HG03103 (cell line): ENCODE measurements at regions not wholly inside any gene's neighbourhood (a gene's known extent, or its start where the extent isn't known, plus 50 kb on each side); places are given as distances from the start of the nearest gene placed in this dataset.
A peak's percentile ranks its signal among the peaks of the same experiment; 100 is the strongest.

Source experiments
- ATAC-seq: cut with Tn5 transposase; IDR thresholded peaks from one replicate; pipeline ENCODE4 v1.9.1; 2021; ENCODE audit warnings: low read depth; ENCODE audit not compliant: unreplicated experiment

DNA sequence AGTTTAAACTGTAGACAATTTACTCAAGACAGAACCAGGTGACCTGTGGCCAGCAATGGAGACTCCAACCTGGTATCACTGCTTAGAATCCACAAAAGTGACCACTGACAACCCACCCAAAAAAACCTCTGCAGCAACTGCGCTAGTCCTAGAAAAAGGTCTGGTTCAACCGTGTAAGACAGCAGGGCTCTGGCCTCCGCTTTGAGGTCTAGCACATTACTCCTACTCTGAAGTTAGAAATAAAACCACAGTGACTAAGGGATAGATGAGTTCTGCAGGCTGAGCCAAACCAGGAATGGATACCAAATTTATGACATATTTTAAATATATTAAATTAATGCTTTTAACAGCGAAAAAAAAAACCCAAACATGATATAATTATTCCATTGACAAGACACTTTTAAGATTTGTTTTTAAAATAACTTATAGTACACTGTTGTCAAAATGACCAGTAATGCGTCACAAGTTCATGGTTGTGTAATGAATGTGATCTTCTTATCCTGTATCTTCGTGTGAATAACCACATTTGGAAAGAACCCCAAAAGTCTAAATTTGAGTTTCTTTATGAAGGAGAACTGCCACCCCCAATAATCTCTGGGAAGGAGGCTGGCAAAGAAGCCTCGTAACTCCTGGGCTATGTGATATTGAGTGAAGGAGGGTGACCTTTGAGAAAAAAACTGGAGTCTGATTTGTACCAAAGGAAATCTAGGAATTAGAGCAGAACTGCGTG, 101.9 kb upstream of the SLC44A1 start:
- ATAC-seq: no peak

GRCh38 chr9:105143136-105143430, 101.4 kb upstream of the SLC44A1 start:
- no peak for ATAC-seq

DNA sequence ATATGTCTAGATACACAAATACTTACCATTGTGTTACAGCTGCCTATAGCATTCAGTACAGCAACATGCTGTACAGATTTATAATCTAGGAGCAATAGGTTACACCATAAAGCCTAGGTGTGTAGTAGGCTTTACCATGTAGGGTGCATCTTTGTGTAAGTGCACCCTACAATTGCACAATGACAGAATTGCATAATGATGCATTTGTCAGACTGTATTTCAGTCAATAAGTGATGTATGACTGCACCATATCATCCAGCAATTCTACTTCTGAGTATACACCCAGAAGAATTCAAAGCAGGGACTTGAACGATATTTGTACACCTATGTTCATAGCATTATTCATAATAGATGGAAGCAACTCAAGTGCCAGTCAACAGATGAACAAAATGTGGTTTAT, 100.4 kb upstream of the SLC44A1 start:
- no peak for ATAC-seq

DNA sequence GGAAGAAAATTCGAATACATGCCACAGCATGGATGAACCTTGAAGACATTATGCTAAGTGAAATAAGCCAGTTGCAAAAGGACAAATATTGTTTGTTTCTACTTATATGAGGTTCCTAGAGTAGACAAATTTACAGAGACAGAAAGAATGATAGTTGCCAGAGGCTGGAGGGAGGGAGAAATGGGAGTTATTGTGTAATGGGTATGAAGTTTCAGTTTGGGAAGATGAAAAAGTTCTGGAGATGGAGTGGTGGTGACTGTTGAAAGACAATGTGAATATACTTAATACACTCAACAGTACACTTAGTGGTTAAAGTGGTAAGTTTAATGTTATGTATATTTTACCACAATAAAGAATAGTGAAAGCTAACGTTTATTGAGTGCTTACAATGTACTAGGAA, 99.6 kb upstream of the SLC44A1 start:
- no peak for ATAC-seq

DNA sequence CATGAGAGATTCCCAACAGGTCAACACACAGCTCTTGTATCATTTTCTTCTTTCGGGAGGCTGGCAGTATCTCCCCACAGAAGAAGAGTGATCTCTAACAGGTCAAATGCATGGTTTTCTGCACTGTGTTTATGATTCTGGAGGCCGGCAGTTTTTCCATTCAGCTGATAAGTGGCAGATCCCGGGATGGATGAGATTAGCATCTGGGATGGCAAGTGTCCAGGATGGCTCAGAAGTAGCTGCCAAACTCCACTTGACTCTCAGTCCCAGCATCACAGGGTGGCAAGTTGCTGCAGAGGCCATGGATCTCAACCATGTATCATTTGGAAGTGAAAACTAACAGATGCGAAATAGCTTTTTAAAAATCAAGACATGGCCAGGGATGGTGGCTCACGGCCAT, 97.8 kb upstream of the SLC44A1 start:
- ATAC-seq: no peak

DNA sequence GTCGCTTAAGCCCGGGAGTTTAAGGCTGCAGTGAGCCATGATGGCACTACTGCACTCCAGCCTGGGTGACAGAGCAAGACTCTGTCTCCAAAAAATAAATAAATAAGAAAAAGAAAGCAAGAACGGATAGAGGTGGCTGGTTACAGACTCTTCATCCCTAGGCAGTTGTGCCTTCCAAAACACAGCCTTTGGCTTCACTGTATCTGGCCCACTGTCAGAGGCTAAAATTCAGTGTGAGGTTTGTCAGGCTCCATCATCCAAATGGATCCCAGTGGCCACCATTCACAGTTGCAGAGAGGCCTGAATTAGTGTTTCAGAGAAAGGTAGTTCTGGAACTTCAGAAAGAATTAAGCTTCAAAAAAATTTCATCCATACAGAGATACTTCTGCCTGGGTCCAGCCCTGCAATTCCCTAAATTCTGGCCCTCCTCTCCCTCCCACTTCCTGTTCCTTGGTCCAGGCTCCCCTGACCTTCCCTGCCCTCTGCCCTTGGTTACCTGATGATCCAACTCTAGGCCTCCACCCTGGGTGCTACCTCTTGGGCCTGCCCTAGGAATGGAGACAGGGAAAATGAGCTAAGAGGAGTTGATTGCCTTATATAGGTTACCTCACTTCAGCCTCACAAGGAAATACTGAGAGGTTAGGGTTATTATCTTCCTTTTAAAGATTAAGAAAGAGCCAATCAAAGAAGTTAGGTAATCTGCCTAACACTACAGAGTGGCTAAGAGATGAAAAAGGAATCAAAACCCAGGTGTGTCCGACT, 97.2 kb upstream of the SLC44A1 start:
- no peak for ATAC-seq

- ATAC-seq: no peak
These were observed 96.0 kb upstream of the SLC44A1 start for GRCh38 chr9:105148328-105149006.

DNA sequence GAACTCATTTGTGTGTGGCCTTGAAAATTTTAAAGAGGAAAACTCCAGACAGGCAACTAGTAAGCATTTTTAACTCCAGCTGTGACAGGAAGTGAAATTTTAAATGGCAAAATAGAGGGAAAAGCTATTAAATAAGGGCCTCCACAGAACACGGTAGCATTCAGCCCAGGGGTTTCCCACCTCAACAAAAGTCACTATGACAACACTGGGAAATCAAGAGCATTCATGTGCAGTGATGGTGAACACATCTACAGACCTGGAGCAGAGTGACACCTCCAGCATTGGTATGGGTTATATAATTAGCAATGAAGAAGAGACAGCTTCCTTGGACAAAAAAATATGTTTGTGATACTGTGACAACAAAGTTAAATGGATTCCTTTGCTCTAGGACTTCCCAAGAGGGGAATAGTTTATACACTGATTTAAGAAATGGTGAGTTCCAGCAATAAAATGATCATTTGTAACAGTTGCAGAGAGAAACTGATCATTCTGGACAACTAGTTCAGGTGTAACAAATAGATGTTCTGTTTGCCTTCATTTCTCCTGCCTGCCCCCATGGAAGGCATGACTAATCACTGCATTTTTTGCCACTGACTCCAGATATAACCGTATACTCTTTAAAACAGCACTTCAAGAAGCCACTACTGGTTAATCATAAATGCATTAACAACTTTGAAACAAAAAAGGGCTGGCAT, 93.3 kb upstream of the SLC44A1 start:
- ATAC-seq: no peak

DNA sequence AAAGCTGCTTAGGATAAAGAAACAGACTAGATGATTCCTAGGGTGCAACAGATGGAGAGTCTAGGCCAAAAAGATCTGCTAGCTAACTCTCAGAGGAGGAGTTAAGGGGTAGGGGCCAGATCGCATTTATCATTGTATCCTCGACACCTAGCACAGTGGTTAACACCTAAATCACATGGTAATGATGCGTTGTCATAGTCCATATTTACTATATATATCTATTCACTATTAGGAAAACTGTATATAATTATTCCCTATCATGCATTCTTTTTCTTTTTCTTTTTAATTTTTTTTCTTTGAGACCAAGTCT, 92.8 kb upstream of the SLC44A1 start:
- no peak for ATAC-seq

DNA sequence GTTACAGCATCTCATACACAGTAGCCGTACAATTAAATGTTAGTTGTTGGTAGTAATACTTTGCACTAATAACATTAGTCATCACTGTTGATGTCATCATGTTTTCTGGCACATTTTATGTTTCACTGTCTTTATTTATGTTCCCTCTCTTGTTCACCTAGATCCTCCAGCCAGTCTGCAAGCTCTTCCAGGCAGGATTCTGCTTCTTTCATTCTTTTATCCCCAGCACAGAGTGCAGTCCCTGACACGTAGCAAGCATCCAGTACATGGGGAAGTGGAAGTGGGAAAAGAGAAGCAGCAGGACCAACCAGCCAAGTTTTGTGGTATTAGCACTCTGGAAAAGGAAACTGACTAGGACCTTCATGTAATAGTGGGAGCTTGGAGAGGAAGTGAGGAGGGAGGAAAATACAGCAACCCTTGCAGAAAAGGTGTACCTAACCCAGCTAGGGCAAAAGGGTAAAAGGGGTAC, 89.7 kb upstream of the SLC44A1 start:
- ATAC-seq: no peak

DNA sequence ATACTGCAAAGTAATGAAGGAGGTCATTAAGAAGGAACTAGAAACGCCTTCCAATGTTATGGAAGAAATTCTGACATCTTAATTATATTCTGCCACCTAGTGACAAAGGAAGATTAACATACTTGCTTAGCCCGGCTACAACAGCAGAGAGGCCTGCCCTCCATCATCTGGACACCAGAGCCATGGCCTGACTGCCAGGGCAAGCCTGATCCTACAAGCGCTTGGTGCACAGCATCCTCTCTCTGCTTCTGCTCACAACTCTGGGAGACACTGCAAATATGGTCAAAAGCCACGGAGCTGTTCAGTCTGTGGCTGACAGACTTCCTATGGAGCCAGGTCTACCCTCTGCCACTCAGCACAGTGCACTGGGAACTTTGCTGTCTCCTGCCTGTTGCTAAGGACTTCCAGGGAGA, 87.3 kb upstream of the SLC44A1 start:
- ATAC-seq: peak; percentile 83

DNA sequence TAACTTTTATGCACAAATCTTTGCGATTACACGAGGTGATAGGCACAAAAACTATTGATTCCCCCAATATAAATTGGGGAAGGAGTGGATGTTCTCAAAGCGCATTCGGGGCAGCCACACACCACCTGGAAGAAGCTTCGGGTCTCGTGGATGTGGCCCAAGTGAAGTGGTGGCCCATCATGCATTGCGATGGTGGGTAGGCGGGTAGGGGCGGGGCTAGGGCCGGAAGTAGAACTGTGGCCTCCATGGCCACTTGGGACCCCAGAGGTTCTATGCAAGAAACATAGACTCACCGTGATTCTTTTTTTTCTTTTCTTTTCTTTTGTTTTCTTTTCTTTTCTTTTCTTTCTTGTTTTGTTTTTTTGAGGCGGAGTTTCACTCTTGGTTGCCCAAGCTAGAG, 86.4 kb upstream of the SLC44A1 start:
- no peak for ATAC-seq

DNA sequence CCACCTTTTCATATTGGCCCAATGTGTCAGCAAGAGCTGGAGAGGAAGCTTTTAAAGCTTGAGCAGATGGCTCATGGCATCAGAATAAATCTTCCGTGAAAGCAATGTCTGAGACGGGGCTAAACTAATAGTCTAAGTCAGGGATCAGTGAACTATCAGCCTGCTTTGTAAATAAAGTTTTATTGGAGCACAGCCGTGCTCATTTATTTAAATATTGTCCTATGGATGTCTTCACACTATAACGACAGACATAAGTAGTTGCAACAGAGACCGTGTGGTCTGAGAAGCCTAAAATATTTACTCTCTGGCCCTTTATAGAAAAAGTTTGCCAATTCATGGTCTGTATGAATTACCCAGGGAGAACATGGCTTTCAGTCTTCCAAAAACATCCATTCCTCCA, 85.6 kb upstream of the SLC44A1 start:
- ATAC-seq: no peak

- ATAC-seq: no peak
These were observed 75.6 kb upstream of the SLC44A1 start for GRCh38 chr9:105168870-105169319.

DNA sequence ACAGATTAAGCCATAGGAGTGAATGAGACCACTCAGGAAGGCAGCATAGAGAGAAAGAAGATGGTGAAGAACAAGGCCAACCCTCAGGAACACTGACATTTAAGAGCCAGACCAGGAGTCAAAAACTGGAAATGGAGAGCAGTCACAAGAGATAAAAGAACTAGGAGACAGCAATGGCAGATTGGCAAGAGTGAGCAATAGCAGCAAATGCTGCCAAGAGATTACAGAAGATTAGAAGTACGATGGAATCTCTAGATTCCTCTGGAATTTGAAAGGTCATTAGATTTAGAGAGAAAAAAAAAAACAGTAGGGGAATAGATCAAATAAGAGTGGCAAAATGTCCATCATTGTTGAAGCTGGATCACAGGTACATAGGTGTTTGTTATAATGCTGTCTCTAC, 73.4 kb upstream of the SLC44A1 start:
- ATAC-seq: no peak

DNA sequence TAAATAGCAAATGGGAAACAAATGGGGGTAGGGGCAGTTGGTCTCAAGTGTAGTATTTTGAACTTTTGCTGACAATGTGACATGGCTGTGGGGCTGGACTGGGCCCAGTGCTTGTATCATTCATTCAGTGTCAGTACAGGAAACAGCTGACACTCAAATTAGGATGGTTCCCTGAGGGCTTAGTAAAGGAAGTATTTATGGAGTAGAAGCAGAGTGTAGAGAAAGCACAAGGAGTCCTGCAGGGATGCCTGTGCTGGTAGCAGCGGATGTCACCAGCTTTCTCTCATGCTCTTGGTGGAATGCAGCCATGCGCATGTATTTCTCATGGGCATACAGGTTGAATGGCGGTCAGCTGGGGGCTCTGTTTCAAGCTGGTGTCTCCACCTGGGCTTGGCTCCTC, 72.9 kb upstream of the SLC44A1 start:
- no peak for ATAC-seq

- ATAC-seq: no peak
These were observed 72.0 kb upstream of the SLC44A1 start for GRCh38 chr9:105172436-105172835.

DNA sequence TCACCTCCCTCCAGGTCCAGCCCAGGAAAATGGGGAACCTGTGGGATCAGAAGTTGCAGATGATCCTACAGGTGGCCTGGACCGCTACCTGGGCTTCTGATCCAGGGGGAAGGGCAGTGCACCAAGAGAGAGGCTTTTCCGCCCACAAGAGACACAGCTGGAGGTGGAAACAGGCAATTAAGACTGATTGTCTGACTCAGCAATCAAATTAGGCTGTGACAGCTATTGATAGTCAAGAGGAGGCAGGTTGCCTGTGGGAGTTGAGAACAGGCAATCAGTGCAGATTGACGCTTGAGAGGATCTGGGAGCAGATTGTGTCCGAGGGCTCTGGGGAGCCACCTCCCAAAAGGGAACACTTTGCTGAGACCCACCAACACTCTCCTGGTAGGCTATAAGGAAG, 71.1 kb upstream of the SLC44A1 start:
- no peak for ATAC-seq

DNA sequence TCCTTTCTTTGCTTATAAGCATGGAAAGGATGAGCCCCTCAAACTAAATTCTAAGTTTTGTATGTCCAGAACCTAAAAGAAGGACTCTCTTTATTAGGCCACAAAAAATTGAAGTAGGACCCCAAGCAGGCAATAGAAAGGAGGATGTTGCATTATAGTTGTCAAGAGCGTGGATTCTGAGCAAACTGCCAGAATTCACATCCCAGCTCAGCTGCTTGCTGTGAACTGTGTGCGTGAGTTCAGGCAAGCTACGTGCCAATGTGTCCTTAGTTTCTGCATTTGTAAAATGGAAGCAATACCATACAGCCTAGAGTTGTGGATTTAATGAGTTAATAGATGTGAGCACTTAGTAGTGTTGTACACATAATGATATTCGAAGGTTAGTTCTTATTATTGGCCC, 70.6 kb upstream of the SLC44A1 start:
- no peak for ATAC-seq

- ATAC-seq: no peak
These were observed 68.3 kb upstream of the SLC44A1 start for GRCh38 chr9:105176194-105176593.

- no peak for ATAC-seq
These were observed 66.4 kb upstream of the SLC44A1 start for GRCh38 chr9:105178076-105178475.
